ENCODE measurements at regions not wholly inside any gene's neighbourhood (a gene's known extent, or its start where the extent isn't known, plus 50 kb on each side); places are given as distances from the start of the nearest gene placed in this dataset.

DNA sequence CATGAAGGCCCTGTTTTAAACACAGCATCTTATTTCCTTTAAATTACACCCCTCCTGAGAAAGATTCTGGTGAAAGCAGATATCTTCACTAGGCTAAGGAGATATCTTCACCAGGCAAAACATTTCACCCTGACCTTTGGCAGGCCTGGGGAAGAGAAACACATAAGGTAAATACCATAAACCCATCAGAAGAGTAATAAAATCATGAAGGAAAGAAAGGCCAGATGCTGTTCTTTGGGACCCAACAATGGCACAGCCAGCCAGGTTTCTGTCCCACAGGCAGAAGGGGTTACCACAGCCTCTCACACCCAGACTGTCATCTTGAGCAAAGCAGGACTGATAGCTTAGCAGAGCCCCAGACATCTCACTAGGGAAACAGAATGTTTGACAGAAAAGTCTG, 125.4 kb downstream of the CCDC34 start:
- in situ Hi-C loops (cut with HindIII; ENCODE audit: low sequenced_read_pairs), result no loop called here
- no peak overlapping the region for H3K4me3 ChIP-seq (ENCODE audit: low read depth, low read length)
- DNase-seq (ENCODE audit: low read depth, low spot score), result no peak
- TF ChIP-seq, protein P1, sequence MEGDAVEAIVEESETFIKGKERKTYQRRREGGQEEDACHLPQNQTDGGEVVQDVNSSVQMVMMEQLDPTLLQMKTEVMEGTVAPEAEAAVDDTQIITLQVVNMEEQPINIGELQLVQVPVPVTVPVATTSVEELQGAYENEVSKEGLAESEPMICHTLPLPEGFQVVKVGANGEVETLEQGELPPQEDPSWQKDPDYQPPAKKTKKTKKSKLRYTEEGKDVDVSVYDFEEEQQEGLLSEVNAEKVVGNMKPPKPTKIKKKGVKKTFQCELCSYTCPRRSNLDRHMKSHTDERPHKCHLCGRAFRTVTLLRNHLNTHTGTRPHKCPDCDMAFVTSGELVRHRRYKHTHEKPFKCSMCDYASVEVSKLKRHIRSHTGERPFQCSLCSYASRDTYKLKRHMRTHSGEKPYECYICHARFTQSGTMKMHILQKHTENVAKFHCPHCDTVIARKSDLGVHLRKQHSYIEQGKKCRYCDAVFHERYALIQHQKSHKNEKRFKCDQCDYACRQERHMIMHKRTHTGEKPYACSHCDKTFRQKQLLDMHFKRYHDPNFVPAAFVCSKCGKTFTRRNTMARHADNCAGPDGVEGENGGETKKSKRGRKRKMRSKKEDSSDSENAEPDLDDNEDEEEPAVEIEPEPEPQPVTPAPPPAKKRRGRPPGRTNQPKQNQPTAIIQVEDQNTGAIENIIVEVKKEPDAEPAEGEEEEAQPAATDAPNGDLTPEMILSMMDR (IDR thresholded peaks at IDR 0.05; ENCODE audit: low read depth, low read length), result no peak

- DNase-seq (ENCODE audit: low read depth, low spot score), result no peak
- TF ChIP-seq, protein P1 (IDR thresholded peaks at IDR 0.05; ENCODE audit: low read depth, low read length), result no peak
- H3K4me3 ChIP-seq (ENCODE audit: low read depth, low read length), result no peak overlapping the region
- in situ Hi-C loops (cut with HindIII; ENCODE audit: low sequenced_read_pairs), result no loop called here
These were observed 128.1 kb downstream of the CCDC34 start for GRCh38 chr11:27234961-27235360.

GRCh38 chr11:27234043-27234668, 128.9 kb downstream of the CCDC34 start:
- TF ChIP-seq, protein P1 (IDR thresholded peaks at IDR 0.05; ENCODE audit: low read depth, low read length), result peak; percentile 8
- in situ Hi-C loops (cut with HindIII; ENCODE audit: low sequenced_read_pairs), result no loop called here
- H3K4me3 ChIP-seq (ENCODE audit: low read depth, low read length), result no peak overlapping the region
- DNase-seq (ENCODE audit: low read depth, low spot score), result peak; percentile 97

DNA sequence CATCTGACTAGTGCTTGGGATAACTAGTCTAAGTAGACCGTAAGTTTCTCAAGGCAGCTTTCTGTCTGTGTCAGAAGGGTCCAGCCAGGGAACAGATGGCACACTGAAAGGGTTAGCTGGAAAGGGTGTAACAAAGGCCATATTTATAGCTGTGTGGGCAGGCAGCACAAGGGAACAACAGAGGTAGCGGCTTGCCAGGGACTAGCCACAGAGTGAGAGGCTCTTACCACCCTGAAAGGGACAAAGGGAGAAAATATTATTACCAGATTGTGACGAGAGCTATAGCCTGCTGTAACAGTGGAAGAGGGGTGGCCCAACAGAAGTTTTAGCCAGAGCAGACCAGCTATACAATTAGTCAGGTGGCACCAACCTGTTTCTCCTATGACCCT, 129.4 kb downstream of the CCDC34 start:
- in situ Hi-C loops (cut with HindIII; ENCODE audit: low sequenced_read_pairs), result no loop called here
- TF ChIP-seq, protein P1 (IDR thresholded peaks at IDR 0.05; ENCODE audit: low read depth, low read length), result no peak
- peak; percentile 27 for DNase-seq (ENCODE audit: low read depth, low spot score)
- H3K4me3 ChIP-seq (ENCODE audit: low read depth, low read length), result no peak overlapping the region

DNA sequence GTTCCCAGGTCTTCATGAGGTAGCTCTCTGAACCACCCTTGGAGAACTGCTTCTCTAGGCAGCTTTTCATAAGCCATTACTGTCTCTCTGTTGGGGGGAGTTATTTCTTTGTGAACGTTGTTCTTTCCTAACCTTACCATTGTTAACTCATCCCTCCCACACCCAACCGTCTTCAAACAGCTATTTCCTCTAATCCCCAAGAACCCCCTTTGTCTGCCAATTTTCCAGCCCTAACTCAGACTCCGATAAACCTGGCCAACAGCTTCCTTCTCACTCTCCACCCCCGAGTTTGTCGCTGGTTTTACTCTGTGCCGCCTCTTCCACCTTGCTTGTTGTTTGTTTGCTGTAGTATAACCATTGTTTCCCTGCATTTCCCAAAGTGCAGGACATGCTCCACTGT, 131.5 kb downstream of the CCDC34 start:
- no peak for DNase-seq (ENCODE audit: low read depth, low spot score)
- in situ Hi-C loops (cut with HindIII; ENCODE audit: low sequenced_read_pairs), result no loop called here
- H3K4me3 ChIP-seq (ENCODE audit: low read depth, low read length), result no peak overlapping the region
- TF ChIP-seq, protein P1 (IDR thresholded peaks at IDR 0.05; ENCODE audit: low read depth, low read length), result no peak

DNA sequence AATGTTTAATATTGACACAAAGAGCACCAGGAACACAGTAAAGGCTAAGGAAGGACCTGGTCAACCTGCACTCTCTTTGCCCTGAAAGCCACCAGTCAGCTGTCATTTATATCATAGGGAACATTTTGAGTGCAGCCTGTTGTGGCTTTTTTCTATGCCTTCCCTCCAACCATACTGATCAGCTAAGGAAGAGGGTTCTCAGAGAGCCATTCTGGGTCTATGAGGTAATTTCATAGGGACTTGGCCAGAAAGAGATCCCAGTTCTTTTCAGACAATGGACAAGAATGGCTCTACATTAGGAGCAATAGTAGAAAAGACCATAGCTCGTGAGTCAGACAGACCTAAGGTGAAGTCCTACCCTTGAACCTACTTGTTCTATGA, 132.8 kb downstream of the CCDC34 start:
- TF ChIP-seq, protein P1 (IDR thresholded peaks at IDR 0.05; ENCODE audit: low read depth, low read length), result no peak
- DNase-seq (ENCODE audit: low read depth, low spot score), result no peak
- in situ Hi-C loops (cut with HindIII; ENCODE audit: low sequenced_read_pairs), result no loop called here
- no peak overlapping the region for H3K4me3 ChIP-seq (ENCODE audit: low read depth, low read length)
